Neural crest cell (in vitro differentiated cells): ENCODE measurements at regions not wholly inside any gene's neighbourhood (a gene's known extent, or its start where the extent isn't known, plus 50 kb on each side); places are given as distances from the start of the nearest gene placed in this dataset.

Experiments
- DNase-seq: peaks from one replicate; pipeline ENCODE4 v3.0.0; 2021; ENCODE audit warnings: low read depth, mixed read lengths, low spot score
- H3K27ac Mint-ChIP-seq: one replicate; pipeline ENCODE4 v1.8.0; 2021; ENCODE audit warnings: mild to moderate bottlenecking, mixed read lengths; ENCODE audit not compliant: unreplicated experiment
- H3K27me3 Mint-ChIP-seq: 2 replicates; pipeline ENCODE4 v1.8.0; 2021; ENCODE audit warnings: low read depth, mild to moderate bottlenecking, mixed read lengths
- H3K36me3 Mint-ChIP-seq: 2 replicates; pipeline ENCODE4 v1.8.0; 2021; ENCODE audit warnings: low read depth, mild to moderate bottlenecking, mixed read lengths
- H3K4me1 Mint-ChIP-seq: 2 replicates; pipeline ENCODE4 v1.8.0; 2021; ENCODE audit warnings: mixed read lengths
- H3K4me3 Mint-ChIP-seq: one replicate; pipeline ENCODE4 v1.8.0; 2021; ENCODE audit warnings: mild to moderate bottlenecking, mixed read lengths
- H3K9me3 Mint-ChIP-seq: 2 replicates; pipeline ENCODE4 v1.8.0; 2021; ENCODE audit warnings: mixed read lengths
- CTCF ChIP-seq: fragments of 200-600 bp; sonication (generic); conservative IDR thresholded peaks from 2 replicates; pipeline ENCODE4 v1.5.0; 2021; ENCODE audit warnings: antibody characterized with exemption, mild to moderate bottlenecking

- Mint-ChIP-seq H3K27ac (no peak overlapping the region), H3K36me3 (no peaks in the 10 kb centered on the region), H3K27me3 (no peaks in the 10 kb centered on the region), H3K9me3 (peaks cover 5% of the 10 kb centered on the region), H3K4me1 (peaks cover 13% of the 10 kb centered on the region), H3K4me3 (no peak overlapping the region)
- TF ChIP-seq CTCF: no peak
- DNase-seq: no peak
Observed at GRCh38 chr5:89253666-89254352, 370.8 kb upstream of the MEF2C start.

GRCh38 chr5:89246864-89247263, 363.9 kb upstream of the MEF2C start:
- Mint-ChIP-seq H3K4me3 (no peak overlapping the region), H3K9me3 (peaks cover 5% of the 10 kb centered on the region), H3K27ac (no peak overlapping the region), H3K27me3 (no peaks in the 10 kb centered on the region), H3K36me3 (no peaks in the 10 kb centered on the region), H3K4me1 (no peaks in the 10 kb centered on the region)
- TF ChIP-seq CTCF: no peak
- no peak for DNase-seq

GRCh38 chr5:89246252-89246651, 363.3 kb upstream of the MEF2C start:
- H3K27ac Mint-ChIP-seq: no peak overlapping the region
- TF ChIP-seq CTCF: no peak
- H3K36me3 Mint-ChIP-seq: no peaks in the 10 kb centered on the region
- DNase-seq: no peak
- no peaks in the 10 kb centered on the region for H3K27me3 Mint-ChIP-seq
- H3K4me1 Mint-ChIP-seq: no peaks in the 10 kb centered on the region
- H3K9me3 Mint-ChIP-seq: peaks cover 5% of the 10 kb centered on the region
- no peak overlapping the region for H3K4me3 Mint-ChIP-seq

- DNase-seq: no peak
- Mint-ChIP-seq H3K27me3 (no peaks in the 10 kb centered on the region), H3K36me3 (no peaks in the 10 kb centered on the region), H3K4me3 (no peak overlapping the region), H3K27ac (no peak overlapping the region), H3K4me1 (no peaks in the 10 kb centered on the region), H3K9me3 (no peaks in the 10 kb centered on the region)
- TF ChIP-seq CTCF: no peak
Observed at GRCh38 chr5:89243611-89244010, 360.6 kb upstream of the MEF2C start.

GRCh38 chr5:89241186-89241585, 358.2 kb upstream of the MEF2C start:
- Mint-ChIP-seq H3K27me3 (no peaks in the 10 kb centered on the region), H3K36me3 (no peaks in the 10 kb centered on the region), H3K4me1 (no peaks in the 10 kb centered on the region), H3K9me3 (no peaks in the 10 kb centered on the region), H3K4me3 (no peak overlapping the region), H3K27ac (no peak overlapping the region)
- no peak for DNase-seq
- TF ChIP-seq CTCF: no peak
